ENCODE measurements at regions not wholly inside any gene's neighbourhood (a gene's known extent, or its start where the extent isn't known, plus 50 kb on each side); places are given as distances from the start of the nearest gene placed in this dataset.

- TF ChIP-seq CTCF (IDR thresholded peaks at IDR 0.05; ENCODE audit: insufficient read depth, low read depth, low read length) (no peak), EZH2 (IDR thresholded peaks at IDR 0.05; ENCODE audit: insufficient read depth, low read length) (no peak)
Observed at GRCh38 chr18:75618146-75618545, 190.6 kb upstream of the SMIM21 start.

Measured in astrocyte (in vitro differentiated cells and primary cell).